AG08395 (cell line): ENCODE measurements at regions not wholly inside any gene's neighbourhood (a gene's known extent, or its start where the extent isn't known, plus 50 kb on each side); places are given as distances from the start of the nearest gene placed in this dataset.
A peak's percentile ranks its signal among the peaks of the same experiment; 100 is the strongest.
"Not testable (repeated sequence)": the region's sequence is repeated elsewhere in the genome, so short reads cannot be mapped to it uniquely, and the experiment has no call there.

ENCODE experiments used
- DNase-seq: peaks from one replicate; pipeline ENCODE4 v3.0.0; 2012; ENCODE audit warnings: mixed read lengths, low spot score

- no peak for DNase-seq
Observed at GRCh38 chr6:112464901-112465665, 118.0 kb downstream of the RFPL4B start.

- DNase-seq: peak; percentile 11
Observed at GRCh38 chr6:112466373-112467151, 119.4 kb downstream of the RFPL4B start.

- peak; percentile 5 for DNase-seq
Observed at GRCh38 chr6:112468359-112468758, 121.2 kb downstream of the RFPL4B start.

- no peak for DNase-seq
Observed at GRCh38 chr6:112469306-112469705, 122.2 kb downstream of the RFPL4B start.

GRCh38 chr6:112470376-112470775, 123.2 kb downstream of the RFPL4B start:
- DNase-seq: no peak

GRCh38 chr6:112470950-112471349, 123.8 kb downstream of the RFPL4B start:
- no peak for DNase-seq

GRCh38 chr6:112475083-112475482, 128.0 kb downstream of the RFPL4B start:
- DNase-seq: peak; percentile 33

GRCh38 chr6:112477125-112477524, 130.0 kb downstream of the RFPL4B start:
- DNase-seq: no peak

GRCh38 chr6:112478036-112478435, 130.9 kb downstream of the RFPL4B start:
- no peak for DNase-seq

GRCh38 chr6:112479975-112480374, 132.8 kb downstream of the RFPL4B start:
- DNase-seq: not testable (repeated sequence)

GRCh38 chr6:112480553-112480952, 133.4 kb downstream of the RFPL4B start:
- DNase-seq: peak; percentile 49

GRCh38 chr6:112481211-112481610, 134.1 kb downstream of the RFPL4B start:
- DNase-seq: no peak

- no peak for DNase-seq
Observed at GRCh38 chr6:112482373-112482772, 135.2 kb downstream of the RFPL4B start.

GRCh38 chr6:112485120-112485826, 138.1 kb downstream of the RFPL4B start:
- DNase-seq: no peak

- peak; percentile 6 for DNase-seq
Observed at GRCh38 chr6:112485827-112486212, 138.7 kb downstream of the RFPL4B start.

GRCh38 chr6:112486454-112486853, 139.3 kb downstream of the RFPL4B start:
- no peak for DNase-seq

- DNase-seq: no peak
Observed at GRCh38 chr6:112488238-112488637, 141.1 kb downstream of the RFPL4B start.

GRCh38 chr6:112501705-112502104, 154.6 kb downstream of the RFPL4B start:
- DNase-seq: no peak

GRCh38 chr6:112502351-112503090, 155.4 kb downstream of the RFPL4B start:
- DNase-seq: peak; percentile 44

GRCh38 chr6:112503091-112503596, 156.0 kb downstream of the RFPL4B start:
- DNase-seq: peak; percentile 12

- no peak for DNase-seq
Observed at GRCh38 chr6:112504621-112505020, 157.5 kb downstream of the RFPL4B start.

GRCh38 chr6:112511441-112511840, 164.3 kb downstream of the RFPL4B start:
- no peak for DNase-seq
